HCEC 1CT (cell line): ENCODE measurements at regions not wholly inside any gene's neighbourhood (a gene's known extent, or its start where the extent isn't known, plus 50 kb on each side); places are given as distances from the start of the nearest gene placed in this dataset.

Experiments
- DNase-seq: peaks from one replicate; pipeline ENCODE4 v3.0.0-alpha.2; 2017

DNA sequence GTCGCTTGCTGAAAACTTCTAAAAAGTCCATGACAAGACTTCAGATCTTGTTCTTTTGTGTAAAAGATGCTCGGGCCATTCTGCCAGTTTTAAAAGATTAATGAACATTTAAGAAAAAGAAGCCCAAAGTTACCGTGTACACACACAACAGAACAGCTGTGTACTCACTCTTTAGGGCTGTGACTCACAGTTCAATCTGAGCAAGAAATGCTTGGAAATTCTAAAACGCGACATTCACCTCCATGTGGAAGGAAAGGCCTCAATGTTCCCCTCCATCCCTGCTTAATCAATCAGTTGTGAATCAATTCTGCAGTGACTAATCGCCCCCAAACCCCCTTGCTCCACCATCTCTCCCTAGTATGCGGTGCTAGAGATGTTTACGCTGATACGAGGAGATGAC lies 609.9 kb upstream of the SALL1 start:
- DNase-seq, result no peak

DNA sequence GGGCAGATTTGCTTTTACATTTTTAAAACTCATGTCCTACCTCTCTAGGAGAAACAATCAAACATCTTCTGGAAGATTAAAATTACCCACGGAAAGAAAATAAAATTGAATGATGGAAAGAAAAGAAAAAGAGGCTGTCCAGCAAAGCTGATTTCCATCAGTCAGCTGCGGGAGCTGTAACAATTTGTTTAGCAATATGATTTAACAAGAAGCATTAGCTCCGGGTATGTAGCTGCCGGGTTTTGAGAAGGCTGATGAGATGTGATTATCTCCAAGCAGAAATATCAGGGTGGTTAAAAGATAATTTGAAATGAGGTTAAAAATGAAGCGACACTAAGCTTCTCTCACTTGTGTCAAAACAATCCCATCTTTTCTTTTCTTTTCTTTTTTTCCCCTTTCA lies 608.9 kb upstream of the SALL1 start:
- no peak for DNase-seq

DNA sequence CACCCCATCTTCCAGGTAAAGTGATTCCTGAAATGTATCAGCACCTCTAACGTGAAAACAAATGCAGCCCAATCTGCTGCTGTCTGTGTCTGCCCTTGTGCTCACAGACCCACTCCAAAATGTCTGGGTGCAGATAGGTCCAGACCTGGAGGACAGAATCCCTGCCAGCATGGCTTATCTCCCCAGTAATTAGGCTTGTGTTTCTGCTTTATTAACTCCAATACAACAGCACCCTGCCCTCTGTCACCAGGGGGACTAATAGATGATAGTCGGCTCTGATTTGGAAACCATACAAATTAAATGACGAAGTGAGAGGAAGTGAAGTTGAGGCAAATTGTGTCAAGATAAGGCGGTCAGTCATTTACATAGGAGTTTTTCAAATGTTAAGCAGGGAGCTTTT lies 608.3 kb upstream of the SALL1 start:
- DNase-seq, result no peak

DNA sequence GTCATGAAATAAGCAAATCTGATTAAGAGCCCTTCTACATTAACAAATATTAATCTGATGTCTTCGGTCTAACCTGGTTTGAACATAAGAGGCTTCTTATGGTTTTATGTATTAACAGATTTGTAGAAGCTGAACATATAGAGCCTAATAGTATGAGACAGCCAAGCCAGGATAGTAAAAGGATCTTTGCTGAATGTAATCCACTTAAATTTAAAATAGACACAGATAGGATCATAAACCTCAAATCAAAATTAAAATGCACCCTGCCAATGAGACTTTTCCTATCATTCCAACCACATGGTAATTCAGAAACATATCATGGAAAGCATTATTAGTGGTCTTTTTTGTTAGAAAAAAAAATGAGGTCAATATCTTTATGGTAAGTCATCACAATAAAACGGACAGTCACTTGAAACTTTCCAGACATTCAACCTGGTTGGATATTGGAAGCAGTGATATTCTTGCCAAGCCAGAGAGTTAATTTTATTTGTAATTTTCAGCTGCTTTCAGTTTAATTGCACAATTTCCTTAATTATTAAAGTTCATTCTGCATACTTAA lies 606.9 kb upstream of the SALL1 start:
- DNase-seq, result no peak

DNA sequence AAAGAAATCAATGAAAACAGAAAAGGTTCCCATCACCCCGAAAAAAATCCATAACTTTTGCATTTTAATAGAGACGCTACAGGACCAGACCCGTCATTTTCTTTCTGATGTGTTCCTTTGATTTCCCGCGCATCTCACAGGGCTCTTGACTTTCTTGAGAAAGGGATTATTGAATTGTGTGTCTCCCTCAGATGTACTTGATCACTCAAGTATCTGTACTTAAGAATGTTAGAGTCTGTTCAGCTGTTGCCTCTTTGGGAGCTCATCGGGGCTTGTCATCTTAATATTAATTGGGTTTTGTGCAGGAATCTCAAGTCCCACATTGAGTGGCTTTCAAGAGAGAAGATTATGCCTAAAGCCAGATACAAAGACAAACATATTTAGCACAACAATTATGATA lies 606.4 kb upstream of the SALL1 start:
- no peak for DNase-seq

DNA sequence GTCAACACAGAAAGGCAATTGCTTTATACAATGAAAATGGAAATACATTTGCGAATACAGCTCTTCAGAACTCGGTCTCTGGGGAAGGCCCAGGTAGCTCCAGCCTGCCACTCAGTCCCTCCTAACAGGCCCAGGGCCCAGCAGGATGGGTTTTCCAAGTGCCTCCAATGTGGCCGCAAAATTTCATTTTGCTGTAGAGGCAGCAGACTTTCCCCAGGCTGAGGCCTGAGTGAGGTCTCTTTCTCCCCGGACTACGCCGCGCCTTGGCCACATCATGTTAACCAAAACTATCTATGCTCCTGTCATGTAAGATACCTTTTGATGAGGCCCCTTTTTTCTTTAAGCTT lies 606.0 kb upstream of the SALL1 start:
- DNase-seq, result no peak

DNA sequence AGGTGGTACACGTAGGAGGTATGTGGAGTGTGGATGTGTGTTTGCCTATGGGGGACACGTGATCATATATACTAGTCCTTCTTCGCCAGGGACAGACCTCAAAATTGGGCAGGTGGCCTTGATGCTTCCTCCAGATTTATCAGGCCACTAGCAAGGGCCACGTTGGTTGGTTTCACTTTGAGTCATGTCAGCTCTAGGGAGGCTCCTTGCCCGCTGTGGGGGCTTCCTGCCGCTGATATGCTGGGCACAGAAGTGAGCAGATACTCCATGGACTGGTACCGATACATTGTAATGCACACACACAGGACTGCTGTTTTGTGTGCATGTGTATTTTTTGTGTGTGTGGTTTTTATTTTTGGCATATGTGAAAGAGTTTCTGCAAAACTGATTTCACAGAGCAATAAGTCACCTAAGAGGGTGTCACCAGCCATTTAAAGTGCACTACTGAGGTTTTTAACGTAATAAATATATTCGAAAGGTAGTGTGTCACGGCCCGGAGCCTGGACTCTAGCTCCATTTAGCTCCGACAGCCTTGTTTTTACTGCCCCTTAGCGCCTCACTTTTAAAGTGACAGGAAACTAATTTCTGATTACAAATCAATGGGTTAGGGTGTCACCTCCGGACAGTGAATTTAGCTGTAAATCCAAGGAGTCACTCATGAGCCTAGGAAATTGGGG lies 605.5 kb upstream of the SALL1 start:
- no peak for DNase-seq

DNA sequence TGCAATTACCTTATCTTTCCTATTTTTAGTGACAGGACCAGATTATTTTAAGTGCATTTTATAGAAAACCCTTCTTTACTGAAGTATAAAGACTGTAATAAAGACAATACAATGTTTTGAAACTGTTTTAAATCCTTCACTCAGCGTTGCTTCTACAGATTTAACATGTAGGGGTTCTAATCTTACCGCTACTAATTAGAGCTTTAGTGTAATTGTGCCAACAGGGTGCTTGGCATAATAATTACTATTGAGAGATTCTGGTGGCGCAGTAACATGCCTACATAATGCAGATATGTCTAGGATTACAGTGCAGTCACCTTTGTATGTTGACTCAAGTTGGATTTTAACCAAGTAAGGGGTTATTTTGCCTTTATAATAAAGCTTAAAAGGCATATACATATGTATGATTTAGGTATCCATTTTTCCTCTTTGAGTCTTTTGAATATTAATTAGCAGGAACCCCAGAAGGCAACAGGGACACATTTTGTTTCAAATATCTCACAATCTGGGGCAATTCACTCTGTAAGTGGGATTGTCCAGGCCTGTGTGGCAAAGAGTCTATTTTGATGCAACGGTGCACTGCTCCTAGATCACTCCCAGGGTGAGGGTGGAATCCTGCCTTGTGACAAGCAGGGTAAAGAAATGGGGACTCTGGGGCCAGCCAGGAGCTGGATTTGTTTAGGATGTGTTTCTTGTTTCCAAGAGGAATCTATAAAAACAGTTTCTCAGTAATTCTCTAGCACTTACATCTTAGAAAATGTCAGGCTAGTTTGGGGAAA lies 604.7 kb upstream of the SALL1 start:
- no peak for DNase-seq

DNA sequence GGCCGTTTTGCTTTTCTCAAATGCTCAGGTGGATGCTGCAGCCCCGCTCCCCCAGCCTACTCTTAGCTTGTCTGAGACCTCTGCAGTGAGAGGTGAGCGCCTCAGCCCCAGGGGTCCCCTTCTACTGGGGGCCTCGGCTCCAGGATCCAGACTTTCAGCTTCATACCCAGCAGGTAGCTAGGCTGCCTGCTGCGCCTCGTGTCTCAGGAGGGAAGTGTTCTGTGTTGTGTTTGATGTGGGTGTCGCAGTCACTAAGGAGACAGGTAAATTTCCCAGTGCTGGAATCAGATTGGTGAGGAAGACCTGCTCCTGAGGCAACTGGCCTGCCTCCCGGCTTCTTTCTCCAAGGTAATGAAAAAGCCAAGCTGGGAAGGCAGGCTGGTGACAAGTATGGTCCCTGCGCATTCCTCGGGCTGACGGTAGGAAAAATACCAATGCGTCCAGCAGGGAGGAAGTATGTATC lies 604.0 kb upstream of the SALL1 start:
- no peak for DNase-seq

DNA sequence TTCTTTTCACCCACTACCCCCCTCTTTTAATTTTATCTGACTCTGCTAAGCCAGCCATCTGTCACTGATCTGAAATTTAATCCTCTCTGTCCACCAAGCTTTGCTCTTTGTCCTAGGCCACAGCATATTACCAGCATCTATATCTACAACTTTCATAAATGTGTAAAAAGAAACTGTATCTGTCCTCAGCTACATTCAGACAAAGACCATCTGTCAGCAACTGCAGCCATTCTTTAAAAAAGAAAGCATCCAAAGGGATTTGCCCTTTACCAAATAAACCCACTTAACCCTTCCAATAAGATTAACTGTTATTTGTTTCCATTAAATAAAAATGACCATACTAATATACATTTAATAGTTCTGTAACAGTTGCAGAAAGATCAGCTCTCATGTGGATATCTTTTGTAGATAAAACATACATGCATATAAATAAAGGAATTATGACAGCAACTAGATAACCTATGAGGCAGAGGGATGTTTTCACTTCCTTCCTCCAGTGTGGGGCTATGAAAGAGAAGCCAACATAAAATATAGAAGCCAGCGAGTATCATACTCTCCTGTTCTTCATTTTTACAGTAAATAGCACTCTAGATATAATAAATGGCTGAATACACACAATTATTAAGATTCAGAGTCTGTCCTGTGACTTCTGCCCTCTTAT lies 602.5 kb upstream of the SALL1 start:
- no peak for DNase-seq

DNA sequence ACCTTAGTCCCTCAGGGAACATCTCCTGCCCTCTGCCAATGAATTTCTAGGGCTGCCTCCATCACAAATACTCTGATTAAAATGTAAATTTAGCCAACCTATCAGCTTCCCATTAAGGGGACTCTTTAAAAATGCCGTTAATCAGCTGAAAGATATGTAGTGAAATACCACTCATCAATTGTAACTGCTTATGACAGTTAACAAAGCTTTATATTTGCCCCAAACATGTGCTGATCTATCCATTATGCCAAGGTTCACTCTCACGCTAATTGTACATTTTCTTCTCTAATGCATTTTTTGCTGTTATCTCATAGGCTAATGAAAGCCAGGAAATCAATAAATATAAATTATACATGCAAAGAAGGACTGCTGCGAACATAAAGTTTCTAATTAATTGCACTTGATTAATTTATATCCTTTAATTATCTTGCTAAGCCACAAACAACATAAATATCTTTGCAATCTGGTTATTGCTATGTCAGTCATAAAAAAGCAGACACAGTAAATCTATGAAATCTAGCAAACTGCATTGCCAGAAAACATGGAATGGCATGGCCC lies 601.4 kb upstream of the SALL1 start:
- no peak for DNase-seq

DNA sequence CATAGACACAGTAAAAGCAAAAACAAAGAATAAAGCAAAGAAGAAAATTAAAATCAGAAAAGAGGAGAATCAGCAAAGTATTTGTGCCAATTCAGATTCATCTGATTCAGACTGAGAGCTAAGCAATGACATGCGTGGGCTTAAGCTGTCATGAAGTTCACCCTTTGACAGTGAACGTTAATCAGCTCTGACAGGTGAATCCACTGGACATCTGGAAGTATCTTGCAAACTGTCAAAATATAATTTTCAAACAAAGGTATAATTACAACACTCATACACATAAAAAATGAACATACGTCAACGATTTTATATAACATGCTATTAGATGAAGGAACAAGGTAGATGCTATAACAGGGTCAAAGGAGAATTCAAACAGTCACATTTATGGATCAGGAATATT lies 596.3 kb upstream of the SALL1 start:
- DNase-seq, result no peak

DNA sequence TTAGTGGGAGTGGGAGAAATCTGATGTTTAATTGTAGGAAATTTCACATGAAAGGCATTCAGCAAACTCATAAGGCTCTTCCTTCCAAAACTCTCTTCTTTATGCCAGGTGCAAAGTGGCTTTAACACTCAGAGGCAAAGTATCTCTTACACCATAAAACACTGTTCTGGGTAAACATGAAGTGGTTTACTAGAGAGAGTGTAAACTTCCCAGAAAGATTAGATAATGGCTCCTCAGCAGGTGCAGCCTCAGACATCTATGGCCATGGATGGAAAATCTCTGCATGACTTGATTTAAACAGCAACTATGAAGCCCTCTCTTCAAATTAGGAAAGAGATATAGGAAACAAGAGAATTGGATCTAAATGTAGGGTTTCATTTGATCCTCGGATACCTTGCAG lies 583.1 kb upstream of the SALL1 start:
- no peak for DNase-seq

DNA sequence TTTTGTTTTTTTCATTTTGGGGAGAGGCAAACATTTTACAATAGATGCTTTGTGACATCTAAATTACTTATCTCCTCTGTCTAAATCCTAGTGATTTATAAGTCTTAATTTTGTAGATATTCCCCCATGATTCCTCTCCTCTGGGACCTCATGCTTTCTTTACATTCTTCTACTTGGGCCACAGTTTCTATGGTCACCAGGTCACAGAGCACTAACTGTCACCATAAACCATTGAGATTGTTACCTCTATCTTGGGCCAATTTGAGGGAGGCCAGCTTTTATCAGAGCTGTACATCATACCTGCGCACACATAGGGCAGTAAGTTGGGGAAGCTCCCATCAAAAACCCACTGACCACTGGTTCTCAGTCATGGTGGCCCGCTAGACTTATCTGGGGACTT lies 582.1 kb upstream of the SALL1 start:
- DNase-seq, result no peak

DNA sequence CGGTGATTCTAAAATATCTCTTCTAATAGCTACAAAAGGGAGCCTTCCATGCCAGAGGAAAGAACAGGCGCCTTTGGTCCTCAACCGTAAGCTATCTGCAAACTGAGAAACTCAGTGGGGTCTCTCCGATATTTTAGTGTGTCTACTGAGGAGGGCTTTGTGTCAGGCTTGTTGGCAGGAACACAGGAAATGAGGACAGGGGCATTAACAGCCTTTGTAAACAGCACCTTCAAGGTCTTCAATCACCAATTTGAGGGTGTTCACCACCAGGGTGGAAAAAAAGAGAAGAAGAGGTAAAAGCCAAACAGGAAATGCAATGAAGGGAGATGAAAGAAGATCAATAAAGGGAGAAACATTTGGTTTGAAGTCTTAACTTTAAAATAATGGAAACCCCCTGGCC lies 580.1 kb upstream of the SALL1 start:
- DNase-seq, result no peak

DNA sequence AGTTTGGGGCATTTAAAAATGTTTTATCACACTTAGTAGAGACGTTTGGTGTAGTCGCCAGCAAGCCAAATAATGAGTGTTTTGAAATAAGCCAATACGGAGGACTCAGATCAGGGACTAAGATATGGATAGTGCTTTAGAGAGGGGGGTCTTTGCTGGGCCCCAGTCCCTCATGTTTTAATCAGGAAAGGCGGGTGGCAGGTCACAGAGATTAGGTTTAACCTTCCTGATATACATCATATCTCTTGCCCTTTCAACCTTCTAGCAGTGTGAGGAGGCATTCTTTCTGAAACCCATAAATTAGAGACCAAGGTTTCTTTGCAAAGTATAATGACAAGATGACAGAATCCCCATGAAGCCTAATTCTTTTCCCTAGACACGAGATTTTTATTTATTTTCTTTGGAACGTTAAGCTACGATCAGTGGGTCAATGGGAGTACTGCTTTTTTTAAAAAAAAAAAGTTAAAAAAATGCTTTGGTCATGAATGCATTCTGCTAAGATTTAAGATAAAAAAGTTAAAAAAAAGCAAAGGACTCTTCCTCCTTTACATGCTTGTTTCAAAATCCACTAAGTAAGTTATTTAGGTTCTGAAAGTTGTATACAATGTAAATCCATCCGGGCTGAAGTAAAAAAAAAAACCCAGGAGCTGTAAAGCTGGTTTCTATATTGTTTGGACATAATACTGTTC lies 572.1 kb upstream of the SALL1 start:
- DNase-seq, result no peak

DNA sequence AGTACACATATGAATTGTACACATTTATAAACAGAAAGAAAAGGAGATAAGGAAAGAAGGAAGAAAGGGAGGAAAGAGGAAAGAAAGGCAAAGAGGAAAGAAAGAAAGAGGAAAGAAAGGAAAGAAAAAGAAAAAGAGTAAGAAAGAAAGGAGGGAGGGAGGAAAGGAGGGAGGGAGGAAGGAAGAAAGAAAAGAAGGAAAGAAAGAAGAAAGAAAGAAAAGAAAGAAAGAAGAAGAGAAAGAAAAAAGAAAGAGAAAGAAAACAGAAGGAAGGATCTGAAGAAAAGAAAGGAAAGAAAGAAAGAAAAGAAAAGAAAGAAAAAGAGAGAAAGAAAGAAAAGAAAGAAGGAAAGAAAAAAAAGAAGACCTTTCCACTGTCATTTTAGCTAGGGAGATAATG lies 571.4 kb upstream of the SALL1 start:
- DNase-seq, result no peak

DNA sequence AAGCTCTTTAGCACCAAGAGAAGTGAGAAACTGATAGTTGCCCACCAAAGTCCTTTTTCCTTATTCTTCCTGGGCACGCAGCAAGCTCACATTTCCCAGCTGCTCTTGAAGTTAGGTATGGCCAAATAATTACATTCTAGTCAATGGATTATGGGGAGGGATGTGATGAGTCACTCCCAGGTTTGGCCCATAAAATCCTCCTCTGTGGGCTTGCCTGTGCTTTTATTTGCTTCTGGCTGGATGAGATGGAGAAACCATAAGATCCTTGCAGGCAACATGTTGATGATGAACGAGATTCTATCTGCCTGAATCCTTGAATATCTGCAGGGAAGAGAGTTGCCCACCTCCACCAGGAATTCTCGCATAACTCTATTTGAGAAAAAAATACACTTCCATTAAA lies 568.3 kb upstream of the SALL1 start:
- no peak for DNase-seq

DNA sequence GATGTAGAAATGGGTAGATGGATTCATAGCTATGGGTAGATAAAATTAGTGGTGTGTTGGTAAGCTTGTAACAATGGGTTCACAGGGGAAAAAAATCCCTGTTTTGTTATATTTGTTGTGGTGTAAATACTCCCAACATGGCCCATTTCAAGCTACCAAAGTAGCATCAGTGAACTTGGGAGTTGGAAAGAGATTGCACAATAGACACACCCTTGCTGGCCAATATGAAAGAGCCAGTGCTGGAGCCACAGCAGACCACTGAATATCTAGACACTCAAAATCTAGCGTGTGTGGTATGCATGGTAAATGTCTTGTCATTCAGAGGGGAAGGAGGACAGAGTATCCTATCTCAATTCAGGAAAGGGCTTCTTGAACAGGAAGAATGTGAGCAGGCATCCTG lies 565.1 kb upstream of the SALL1 start:
- no peak for DNase-seq

DNA sequence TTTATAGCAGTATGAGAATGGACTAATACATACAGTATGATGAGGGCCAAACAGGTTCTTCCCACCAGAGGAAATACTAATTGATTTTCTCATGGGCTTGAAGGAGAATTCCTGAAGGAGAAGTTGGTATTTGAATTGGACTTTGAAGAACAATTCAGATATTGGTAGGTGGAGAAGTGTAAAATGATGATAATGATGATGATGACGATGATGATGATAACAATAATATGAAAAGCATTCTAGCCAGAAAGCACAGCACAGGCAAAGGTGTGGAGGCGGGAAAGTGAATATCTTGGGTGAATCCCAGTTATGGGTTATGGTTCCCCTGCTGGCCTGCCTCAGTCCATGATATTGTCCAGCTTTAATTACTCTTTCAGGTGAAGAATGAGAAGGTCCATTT lies 562.4 kb upstream of the SALL1 start:
- DNase-seq, result no peak

DNA sequence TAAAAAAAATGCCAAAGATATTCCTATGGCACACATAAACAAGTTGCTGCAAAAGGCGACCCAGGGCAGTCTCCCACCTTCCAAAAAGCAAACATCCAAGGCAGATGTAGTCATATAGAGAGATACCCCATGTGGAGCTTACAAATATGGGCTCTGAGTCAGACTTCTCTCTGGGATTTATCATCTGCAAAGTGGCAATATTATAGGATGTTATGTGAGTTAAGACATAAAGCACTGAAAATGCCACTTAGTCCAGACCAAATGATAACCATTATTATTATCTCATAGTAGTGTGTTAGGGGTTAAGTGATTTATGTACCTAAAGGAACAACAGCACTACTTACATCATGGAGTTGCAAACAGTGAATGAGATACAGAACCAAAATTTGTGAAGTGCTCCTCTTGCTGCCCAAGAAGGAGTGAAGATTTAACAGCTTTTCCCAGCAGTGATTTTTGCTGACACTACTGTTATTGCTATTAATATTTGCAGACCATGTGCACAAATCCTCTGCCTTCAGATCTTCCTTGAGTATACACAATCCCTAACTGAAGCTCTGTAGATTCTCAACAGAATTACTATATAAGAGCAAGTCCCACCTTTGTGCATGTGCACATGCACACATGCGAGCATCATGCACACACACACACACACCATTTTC lies 560.0 kb upstream of the SALL1 start:
- DNase-seq, result no peak

DNA sequence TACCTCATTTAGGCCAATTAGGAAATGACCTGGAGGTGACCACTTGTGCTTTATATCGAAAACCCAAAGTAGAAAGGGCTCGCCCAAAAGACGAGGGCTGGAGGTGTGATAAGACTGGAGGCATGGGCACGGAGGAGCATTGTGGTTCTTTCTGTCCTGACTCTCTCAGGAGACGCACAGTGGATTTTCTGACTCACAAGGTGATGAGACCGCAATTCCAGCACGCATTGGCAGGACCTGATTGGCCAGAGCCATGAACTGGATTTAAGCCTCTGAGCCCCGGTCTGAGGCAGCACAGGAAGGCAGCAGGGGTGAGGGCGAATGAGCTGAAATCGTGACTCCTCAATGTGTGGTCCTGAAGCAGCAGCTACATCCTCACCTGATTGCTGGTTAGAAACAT lies 559.1 kb upstream of the SALL1 start:
- no peak for DNase-seq

DNA sequence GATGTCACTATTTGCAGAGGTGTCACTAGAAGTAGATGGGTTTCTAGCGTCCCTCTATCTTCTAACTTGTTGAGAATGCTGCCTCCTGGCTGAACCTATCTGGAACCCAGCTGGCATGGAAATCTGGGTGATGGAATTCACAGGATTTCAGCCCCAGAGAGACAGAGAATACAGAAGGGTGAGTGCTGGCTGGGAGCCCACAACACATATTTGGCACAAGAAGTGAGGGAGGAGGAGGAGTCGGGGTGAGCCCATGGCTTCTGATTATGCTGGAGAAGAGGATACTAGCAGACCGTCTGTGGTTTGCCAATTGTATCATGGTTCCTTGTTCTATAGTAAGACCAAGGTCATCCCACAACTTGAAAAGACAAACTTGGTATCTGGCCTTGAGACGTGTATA lies 557.8 kb upstream of the SALL1 start:
- DNase-seq, result no peak
